ENCODE measurements at regions not wholly inside any gene's neighbourhood (a gene's known extent, or its start where the extent isn't known, plus 50 kb on each side); places are given as distances from the start of the nearest gene placed in this dataset.
A peak's percentile ranks its signal among the peaks of the same experiment; 100 is the strongest.

- no peak for DNase-seq
Observed at GRCh38 chr1:30325085-30325935, 398.1 kb downstream of the MATN1 start.

GRCh38 chr1:30324251-30325084 lies 398.9 kb downstream of the MATN1 start:
- DNase-seq: no peak

- no peak for DNase-seq
Observed at GRCh38 chr1:30323841-30324240, 399.5 kb downstream of the MATN1 start.

GRCh38 chr1:30323352-30323751 lies 400.0 kb downstream of the MATN1 start:
- DNase-seq: no peak

GRCh38 chr1:30322859-30323257 lies 400.5 kb downstream of the MATN1 start:
- no peak for DNase-seq

GRCh38 chr1:30321996-30322858 lies 401.2 kb downstream of the MATN1 start:
- no peak for DNase-seq

GRCh38 chr1:30321246-30321910 lies 402.0 kb downstream of the MATN1 start:
- no peak for DNase-seq

- no peak for DNase-seq
Observed at GRCh38 chr1:30320581-30320890, 402.8 kb downstream of the MATN1 start.

- no peak for DNase-seq
Observed at GRCh38 chr1:30319765-30320580, 403.4 kb downstream of the MATN1 start.

GRCh38 chr1:30318864-30319718 lies 404.3 kb downstream of the MATN1 start:
- no peak for DNase-seq

- no peak for DNase-seq
Observed at GRCh38 chr1:30318413-30318812, 405.0 kb downstream of the MATN1 start.

- no peak for DNase-seq
Observed at GRCh38 chr1:30317921-30318320, 405.5 kb downstream of the MATN1 start.

GRCh38 chr1:30316056-30316455 lies 407.3 kb downstream of the MATN1 start:
- DNase-seq: no peak

GRCh38 chr1:30315185-30315960 lies 408.0 kb downstream of the MATN1 start:
- DNase-seq: peak; percentile 1 to 7

- no peak for DNase-seq
Observed at GRCh38 chr1:30314591-30314990, 408.8 kb downstream of the MATN1 start.

- DNase-seq: no peak
Observed at GRCh38 chr1:30313584-30313983, 409.8 kb downstream of the MATN1 start.

- no peak for DNase-seq
Observed at GRCh38 chr1:30313176-30313575, 410.2 kb downstream of the MATN1 start.

GRCh38 chr1:30312226-30312625 lies 411.2 kb downstream of the MATN1 start:
- no peak for DNase-seq

- no peak for DNase-seq
Observed at GRCh38 chr1:30311749-30312148, 411.6 kb downstream of the MATN1 start.

Measured in inflammatory macrophage treated with lipopolysaccharide for 1 hour (primary cell).